ENCODE measurements at regions not wholly inside any gene's neighbourhood (a gene's known extent, or its start where the extent isn't known, plus 50 kb on each side); places are given as distances from the start of the nearest gene placed in this dataset.

DNA sequence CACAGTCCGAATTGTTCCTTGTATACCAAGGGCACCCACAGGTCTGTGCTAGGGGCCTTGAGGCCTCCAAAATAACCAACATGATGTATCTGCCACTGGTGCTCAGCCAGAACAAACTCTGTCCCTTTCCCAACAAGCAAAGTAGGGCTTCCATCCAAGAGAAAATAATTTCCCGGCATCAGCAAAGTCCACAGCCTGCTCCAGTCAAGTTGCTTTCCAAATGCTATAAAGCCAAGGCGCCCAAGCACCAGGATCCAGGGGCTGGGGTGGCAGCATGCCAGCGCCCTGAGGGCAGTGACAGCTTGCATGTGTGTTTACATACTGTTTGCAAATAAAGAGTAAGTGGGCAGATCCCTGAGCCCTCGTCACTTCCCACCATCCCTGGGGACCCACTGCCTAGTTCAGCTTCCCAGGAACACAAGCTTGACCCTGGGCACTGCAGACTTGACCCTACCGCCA lies 155.9 kb downstream of the ERCC6L2 start:
- peak overlapping the region; percentile 93 for H3K27ac ChIP-seq
- TF ChIP-seq, protein P1, sequence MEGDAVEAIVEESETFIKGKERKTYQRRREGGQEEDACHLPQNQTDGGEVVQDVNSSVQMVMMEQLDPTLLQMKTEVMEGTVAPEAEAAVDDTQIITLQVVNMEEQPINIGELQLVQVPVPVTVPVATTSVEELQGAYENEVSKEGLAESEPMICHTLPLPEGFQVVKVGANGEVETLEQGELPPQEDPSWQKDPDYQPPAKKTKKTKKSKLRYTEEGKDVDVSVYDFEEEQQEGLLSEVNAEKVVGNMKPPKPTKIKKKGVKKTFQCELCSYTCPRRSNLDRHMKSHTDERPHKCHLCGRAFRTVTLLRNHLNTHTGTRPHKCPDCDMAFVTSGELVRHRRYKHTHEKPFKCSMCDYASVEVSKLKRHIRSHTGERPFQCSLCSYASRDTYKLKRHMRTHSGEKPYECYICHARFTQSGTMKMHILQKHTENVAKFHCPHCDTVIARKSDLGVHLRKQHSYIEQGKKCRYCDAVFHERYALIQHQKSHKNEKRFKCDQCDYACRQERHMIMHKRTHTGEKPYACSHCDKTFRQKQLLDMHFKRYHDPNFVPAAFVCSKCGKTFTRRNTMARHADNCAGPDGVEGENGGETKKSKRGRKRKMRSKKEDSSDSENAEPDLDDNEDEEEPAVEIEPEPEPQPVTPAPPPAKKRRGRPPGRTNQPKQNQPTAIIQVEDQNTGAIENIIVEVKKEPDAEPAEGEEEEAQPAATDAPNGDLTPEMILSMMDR (conservative IDR thresholded peaks at IDR 0.05) = no peak

DNA sequence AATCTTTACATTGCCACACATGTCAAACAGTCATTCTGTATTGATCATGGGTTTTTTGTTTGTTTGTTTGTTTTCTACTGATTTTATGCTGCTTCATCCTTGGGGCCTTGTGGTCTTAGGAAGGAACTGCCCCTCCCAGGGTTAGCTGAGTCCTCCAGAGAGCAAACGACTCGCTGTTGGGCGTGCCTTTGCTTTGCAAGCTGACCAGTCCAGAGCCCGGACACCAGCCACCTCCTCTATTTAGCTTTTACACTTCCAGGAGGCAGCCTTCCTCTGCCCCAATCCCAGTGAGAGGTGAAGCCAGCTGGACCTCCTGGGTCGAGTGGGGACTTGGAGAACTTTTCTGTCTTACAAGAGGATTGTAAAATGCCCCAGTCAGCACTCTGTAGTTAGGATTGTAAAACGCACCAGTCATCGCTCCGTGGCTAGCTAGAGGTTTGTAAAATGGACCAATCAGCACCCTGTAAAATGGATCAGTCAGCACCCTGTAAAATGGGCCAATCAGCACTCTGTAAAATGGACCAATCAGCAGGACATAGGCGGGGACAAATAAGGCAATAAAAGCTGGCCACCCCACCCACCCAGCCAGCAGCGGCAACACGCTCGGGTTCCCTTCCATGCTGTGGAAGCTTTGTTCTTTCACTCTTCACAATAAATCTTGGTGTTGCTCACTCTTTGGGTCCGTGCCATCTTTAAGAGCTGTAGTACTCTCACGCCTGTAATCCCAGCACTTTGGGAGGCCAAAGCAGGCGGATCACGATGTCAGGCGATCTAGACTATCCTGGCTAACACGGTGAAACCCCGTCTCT lies 154.4 kb downstream of the ERCC6L2 start:
- TF ChIP-seq, protein P1 (conservative IDR thresholded peaks at IDR 0.05) = no peak
- peak overlapping the region; percentile 93 for H3K27ac ChIP-seq

DNA sequence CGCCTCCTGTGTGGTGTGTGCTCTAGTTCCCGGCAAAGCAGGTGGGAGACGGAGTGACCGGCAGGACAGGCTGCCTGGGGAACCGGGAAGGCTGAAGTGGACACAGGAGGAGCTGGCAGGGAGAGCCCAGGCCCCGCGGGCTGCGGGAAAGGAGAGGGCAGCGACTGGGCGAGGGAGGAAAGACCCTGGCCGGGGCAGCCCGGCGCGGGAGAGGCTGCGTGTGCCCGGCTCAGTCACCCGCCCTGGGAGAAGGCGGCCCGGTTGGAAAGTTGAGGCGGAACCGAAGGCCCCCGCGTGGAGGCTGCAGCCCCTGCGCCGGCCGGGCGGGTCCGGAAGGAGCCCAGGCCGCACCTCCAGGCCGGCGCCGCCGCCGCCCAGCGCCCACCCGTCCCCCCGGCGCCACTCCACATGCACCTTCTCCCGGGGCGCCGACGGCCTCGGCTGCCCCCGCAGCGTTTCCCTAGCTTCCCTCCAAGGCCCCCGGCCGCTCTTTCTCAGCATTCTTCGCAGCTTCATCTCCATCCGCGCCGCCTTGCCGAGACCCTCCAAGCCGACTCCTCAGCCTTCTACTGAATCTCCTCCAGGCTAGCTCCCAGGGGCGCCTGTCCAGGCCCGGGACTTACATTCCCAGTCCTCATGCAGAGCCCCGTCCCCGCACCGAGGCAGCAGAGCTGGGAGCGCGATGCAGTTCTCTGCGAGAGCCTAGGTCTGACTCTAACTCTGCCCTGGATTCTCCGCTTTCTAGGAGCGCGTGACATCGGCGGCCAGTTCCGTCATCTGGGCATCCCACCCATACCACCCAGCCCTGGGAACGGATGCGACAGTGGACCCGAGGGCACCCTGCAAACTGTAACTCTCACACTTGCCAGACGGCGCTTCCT lies 152.0 kb downstream of the ERCC6L2 start:
- no peak overlapping the region for H3K27ac ChIP-seq
- TF ChIP-seq, protein P1 (conservative IDR thresholded peaks at IDR 0.05) = no peak

DNA sequence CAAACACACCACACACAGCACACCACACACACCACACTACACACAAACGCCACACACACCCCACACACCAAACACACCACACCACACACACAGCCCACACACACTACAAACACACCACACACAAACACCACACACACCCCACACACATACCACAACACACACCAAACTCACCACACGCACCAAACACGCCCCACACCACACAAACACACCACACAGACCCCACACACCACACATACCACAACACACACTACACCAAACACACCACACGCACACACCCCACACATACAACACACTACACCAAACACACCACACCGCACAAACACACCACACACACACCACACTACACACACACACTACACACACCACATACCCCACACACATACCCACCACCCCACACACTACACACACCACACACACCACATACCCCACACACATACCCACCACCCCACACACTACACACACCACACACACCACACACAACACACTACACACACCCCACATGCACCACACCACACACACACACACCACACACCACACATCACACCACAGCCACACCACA lies 151.2 kb downstream of the ERCC6L2 start:
- H3K27ac ChIP-seq = no peak overlapping the region
- TF ChIP-seq, protein P1 (conservative IDR thresholded peaks at IDR 0.05) = no peak

DNA sequence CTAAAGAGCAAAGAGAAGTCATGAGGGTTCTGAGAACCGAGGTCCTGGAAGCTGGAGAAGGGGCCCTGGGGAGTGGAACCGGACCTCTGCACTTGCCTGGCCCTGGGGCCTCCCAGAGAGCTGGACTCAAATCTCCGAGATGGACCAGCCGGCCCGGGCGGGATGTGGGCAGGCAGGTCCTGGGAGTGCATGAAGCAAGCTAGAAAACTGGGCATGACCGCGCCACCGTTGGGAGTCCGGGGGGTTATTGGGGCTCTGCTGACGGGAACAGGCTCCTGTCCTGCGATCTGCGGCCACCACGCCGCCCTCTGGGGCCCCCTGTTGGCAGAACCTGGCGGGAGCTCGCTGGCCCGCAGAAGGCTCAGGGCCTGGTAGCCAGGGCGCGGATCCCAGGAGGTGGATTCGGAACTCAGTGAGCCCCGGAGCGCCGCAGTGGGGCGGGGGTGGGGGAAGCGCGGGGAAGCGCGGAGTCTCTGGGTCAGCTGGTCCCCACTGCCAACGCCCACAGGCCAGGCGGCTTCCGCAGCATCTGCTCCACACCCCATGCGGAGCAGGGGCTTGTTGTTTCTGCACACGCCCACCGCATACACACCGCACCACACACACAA lies 150.6 kb downstream of the ERCC6L2 start:
- TF ChIP-seq, protein P1 (conservative IDR thresholded peaks at IDR 0.05) = no peak
- H3K27ac ChIP-seq = no peak overlapping the region

DNA sequence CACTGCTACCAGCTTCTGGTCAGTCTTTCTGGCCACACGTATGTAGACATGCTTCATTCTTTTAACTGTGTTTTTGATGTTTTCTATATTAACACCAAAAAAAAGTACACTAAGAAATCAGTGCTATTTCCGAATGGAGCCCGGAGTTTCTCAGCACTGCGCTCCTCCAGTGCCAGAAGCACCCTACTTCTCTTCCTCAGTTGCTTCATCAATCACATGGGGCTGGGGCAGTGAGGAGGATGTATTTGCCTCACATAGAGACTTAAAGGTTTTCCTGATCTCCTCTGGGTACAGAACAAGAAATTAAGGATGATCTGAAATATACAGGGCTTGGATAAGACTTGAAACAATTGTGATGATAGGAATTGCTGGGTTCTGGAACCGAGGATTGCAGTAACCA lies 148.0 kb downstream of the ERCC6L2 start:
- no peak overlapping the region for H3K27ac ChIP-seq
- TF ChIP-seq, protein P1 (conservative IDR thresholded peaks at IDR 0.05) = no peak
